Loucy (cell line): ENCODE measurements at regions not wholly inside any gene's neighbourhood (a gene's known extent, or its start where the extent isn't known, plus 50 kb on each side); places are given as distances from the start of the nearest gene placed in this dataset.

Source experiments
- EZH2phosphoT487 ChIP-seq: fragments of 200-600 bp; IDR thresholded peaks from 2 replicates; pipeline ENCODE4 v1.6.1; 2018; ENCODE audit warnings: antibody characterized with exemption, mild to moderate bottlenecking, moderate library complexity, borderline replicate concordance
- TF ChIP-seq, protein P1 (sequence below): fragments of 200-600 bp; sonication (generic); conservative IDR thresholded peaks from 2 replicates; pipeline ENCODE4 v1.5.1; 2014; ENCODE audit warnings: mild to moderate bottlenecking, antibody characterized with exemption, low read length

DNA sequence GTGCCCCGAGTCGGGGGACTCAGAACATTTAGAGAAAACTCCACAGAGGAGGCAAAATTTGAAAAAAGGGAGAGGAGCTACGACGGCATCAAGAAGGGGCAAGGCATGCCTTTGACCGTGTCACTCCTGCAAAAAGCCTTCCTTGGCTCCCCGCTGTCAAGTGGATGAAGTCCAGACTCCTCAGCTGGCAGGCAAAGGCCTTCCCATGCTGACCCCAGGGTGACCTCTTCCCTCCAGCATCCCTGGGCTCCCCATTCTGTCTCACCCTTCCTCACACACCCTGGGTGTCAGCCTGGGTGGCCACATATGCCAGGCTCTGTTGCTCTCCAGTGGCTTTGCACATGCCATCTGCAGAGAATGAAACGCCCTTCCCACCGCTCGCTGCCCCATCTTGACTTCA, 88.4 kb upstream of the ZMIZ1 start:
- TF ChIP-seq, protein P1, sequence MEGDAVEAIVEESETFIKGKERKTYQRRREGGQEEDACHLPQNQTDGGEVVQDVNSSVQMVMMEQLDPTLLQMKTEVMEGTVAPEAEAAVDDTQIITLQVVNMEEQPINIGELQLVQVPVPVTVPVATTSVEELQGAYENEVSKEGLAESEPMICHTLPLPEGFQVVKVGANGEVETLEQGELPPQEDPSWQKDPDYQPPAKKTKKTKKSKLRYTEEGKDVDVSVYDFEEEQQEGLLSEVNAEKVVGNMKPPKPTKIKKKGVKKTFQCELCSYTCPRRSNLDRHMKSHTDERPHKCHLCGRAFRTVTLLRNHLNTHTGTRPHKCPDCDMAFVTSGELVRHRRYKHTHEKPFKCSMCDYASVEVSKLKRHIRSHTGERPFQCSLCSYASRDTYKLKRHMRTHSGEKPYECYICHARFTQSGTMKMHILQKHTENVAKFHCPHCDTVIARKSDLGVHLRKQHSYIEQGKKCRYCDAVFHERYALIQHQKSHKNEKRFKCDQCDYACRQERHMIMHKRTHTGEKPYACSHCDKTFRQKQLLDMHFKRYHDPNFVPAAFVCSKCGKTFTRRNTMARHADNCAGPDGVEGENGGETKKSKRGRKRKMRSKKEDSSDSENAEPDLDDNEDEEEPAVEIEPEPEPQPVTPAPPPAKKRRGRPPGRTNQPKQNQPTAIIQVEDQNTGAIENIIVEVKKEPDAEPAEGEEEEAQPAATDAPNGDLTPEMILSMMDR = no peak
- no peak for TF ChIP-seq EZH2phosphoT487
